Vagina (tissue), 2 donors: ENCODE measurements at regions not wholly inside any gene's neighbourhood (a gene's known extent, or its start where the extent isn't known, plus 50 kb on each side); places are given as distances from the start of the nearest gene placed in this dataset.

Source experiments
- CTCF ChIP-seq, 3 experiments: fragments of 450-650 bp in 2 of 3; fragments of 200-600 bp in 1 of 3; sonication (generic) in 1 of 3; IDR thresholded peaks; one replicate each; pipeline ENCODE4 v1.5.1; 2017 to 2019; ENCODE audit warnings: antibody characterized with exemption in 3 of 3, mild to moderate bottlenecking in 2 of 3, moderate library complexity in 2 of 3
- POLR2A ChIP-seq, 2 donors: fragments of 450-650 bp; IDR thresholded peaks; one replicate each; pipeline ENCODE4 v1.6.1; 2017; ENCODE audit warnings: antibody characterized with exemption in 2 of 2, mild to moderate bottlenecking in 2 of 2, moderate library complexity in 2 of 2
- POLR2AphosphoS5 ChIP-seq, 2 donors: sonication (generic); formaldehyde crosslinking; IDR thresholded peaks; one replicate each; pipeline ENCODE4 v1.9.0; 2017; ENCODE audit warnings: antibody characterized with exemption in 2 of 2, mild to moderate bottlenecking in 2 of 2, low read depth in 1 of 2; ENCODE audit not compliant: insufficient read depth in 1 of 2

GRCh38 chr5:116358911-116359418 is 215.7 kb downstream of the SEMA6A start:
- TF ChIP-seq POLR2A (IDR thresholded peaks at IDR 0.05), result no peak
- no peak for TF ChIP-seq POLR2AphosphoS5 (IDR thresholded peaks at IDR 0.05; ENCODE audit: insufficient read depth in 1 of 2, low read depth in 1 of 2)
- TF ChIP-seq CTCF (IDR thresholded peaks at IDR 0.05), result no peak
